ENCODE measurements at regions not wholly inside any gene's neighbourhood (a gene's known extent, or its start where the extent isn't known, plus 50 kb on each side); places are given as distances from the start of the nearest gene placed in this dataset.

DNA sequence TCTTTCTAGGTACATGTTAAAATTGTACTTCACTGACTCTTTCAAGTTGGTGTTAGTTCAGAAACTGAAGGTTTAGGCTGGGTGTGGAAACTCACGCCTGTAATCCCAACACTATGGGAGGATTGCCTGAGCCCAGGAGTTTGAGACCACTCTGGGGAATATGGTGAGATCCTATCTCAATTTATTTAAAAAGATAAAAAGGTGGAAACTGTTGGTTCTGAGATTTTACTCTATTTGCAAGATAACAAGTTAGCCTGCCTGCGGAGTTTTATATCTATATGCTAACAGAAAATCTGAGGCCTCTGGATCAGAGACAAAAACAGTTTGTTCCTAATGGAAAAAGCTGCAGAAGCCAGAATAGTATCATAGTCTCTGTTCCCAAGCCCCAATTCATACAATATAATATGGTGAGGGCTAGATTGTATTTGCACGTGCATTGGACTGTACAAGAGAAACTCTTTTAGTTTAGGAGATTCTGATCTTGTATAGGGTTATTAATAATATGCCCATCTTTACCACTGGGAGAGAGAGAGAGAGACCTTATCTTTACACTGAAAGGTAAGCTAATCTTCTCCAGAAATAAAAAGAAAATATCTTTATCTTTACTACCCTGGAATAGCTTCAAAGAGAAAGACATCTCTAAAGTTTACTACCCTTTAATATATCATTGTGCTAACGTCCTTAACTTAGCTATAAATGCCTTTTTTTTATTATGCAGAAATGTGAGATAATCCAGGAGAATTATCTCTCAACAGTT, 1267.6 kb downstream of the OTOL1 start:
- DNase-seq = no peak

DNA sequence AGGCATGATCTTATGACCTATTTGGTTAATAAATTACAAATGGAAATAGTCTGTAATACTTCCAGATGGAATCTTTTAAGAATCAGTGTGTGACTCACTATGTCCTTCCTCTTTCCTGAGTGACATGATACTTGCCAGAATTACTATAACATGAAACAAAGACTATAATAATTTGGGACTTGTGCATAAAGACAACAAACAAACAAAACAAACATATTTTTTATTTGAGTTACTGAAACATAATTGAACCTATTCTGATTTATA, 1268.1 kb downstream of the OTOL1 start:
- no peak for DNase-seq

DNA sequence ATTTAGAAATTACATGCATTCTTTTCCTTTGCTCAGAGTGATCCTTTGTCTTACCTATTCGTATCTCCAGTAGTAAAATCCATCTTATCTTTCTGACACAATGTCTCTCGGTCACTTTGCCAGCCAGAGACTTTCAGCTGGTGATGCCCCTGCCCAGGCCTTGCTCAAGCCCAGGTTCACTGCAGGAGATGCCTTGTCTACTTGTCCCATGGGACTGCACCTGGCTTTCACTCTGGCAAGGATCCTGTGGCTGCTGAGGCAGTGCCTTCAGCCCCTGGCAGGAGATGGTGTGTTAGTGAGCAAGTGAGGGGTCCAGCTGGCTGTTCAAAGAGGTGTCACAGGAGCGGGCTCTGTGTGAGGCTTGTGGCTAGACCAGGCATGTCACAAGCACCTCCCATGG, 1268.9 kb downstream of the OTOL1 start:
- DNase-seq = no peak

DNA sequence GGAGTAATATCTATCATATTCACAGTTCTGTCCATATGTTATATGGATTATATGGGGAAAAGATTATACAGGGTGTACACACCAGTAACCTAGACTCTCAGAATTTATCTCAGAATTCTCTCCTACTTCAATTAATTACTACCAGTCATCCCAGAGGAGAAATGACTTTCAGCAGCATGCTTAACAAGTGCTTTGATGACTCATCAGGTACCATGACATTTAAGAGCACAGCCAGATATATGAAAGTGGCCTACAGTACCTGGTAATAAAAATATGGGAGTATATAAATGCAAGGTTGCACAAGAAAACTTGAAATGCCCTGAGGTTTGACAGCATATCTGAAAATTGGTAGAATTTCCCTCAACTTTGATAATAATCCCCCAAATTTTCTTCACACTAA, 1273.0 kb downstream of the OTOL1 start:
- DNase-seq = no peak

DNA sequence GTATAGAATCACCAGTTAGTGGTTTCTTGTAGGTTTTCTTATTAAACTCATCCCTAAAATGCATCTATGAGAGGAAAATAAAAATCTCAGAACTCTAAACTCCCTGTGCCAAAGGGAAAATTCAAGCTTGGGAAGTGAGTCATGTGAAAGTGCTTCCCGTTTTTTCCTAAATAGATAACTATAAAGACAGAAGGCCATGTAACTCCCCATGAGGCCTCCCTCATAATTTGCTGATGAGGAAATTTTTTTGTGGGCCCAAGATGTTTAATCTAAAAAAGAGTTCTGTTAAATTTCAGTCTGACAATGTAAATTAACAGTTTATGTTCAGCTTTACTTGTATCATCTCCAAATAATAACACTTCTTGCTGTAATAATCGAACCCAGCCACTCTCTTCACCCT, 1273.9 kb downstream of the OTOL1 start:
- no peak for DNase-seq

DNA sequence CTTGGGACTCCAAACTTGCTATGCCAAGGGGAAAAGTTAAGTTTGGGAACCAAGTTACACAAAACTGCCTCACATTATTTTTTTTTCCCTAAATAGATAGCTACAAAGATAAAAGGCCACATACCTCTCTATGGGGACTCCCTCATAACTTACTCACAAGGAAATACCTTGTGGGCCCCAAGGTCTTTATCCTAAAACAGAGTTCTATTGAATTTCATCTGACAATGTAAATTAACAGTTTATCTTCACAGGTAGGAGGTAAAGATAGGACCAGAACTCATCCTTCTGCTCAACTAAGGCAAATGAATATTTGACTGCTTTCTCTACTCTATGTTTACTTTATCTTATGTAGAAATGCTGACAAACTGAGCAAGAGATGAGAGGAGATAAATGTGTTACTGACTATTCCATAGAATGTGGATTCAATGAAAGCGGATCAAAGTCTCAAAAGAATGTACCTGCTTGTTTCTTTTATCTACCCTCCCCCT, 1278.0 kb downstream of the OTOL1 start:
- DNase-seq = no peak

DNA sequence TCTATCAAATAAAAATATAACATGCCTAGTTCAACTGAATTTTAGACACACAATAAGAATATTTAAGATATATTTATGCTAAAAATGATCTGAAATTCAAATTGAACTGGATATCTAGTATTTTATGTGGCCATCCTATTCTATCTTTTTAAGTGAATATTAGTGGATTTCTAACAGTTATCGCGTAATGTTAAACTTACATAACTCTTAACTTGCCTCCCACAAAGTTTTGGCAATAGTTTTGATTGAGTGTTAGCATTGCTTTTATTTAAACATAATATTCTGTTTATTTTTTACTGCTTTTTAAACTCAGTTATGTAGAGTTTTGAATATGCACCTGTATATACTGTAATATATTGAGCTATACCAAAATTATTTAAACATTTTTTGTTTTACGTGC, 1279.5 kb downstream of the OTOL1 start:
- DNase-seq = no peak

DNA sequence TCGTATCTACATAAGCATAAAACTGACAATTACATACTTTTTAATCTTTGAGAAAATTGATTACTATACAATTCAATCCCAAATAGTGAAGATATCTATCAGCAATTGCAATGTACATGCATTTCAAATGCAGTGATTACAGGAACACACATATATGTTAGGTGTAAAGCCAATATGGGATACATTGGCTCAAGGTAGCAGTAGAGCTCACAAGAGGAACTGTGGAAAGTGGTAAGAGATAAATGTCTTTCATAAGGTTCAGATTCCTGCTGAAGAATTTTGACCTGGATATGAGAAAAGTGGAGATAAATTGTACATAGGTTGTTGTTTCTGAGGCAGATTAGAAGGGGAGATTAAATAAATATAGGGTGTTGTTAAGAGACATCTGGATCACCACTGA, 1280.5 kb downstream of the OTOL1 start:
- DNase-seq = no peak

DNA sequence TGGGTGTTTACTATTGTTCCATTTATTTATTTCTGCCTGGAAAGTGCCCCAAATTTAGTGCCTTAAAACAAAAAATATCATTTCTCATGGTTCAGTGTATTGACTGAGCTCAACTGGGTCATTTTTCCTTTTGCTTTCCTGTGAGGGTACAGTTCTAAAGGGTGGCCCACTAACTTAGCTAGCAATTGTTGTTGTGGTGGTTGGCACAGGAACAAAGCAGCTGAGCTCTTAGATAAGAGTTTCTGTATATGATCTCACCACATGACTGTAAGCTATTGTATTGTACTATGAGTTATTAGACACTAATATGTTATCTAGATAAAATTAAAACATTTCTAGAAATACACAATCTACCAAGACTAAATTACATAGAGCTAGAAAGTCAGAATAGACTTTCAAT, 1283.7 kb downstream of the OTOL1 start:
- no peak for DNase-seq

DNA sequence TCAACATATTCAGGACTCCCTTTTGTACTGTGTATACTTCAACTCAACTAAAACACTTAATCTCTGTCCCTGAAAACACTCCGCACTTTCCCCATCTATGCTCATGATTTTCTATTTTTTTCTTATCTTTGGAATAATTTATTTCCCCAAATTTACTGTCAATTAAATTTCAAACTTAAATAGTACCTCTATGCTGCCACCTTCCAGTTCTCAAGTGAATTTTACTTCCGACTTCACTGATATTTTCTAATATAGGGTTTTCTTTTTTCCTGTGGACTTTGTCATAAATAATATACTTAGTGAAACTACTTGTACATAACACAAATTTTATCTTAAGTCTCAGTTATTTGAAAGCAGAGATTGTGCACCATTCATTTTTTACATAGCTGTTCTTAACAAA, 1303.3 kb downstream of the OTOL1 start:
- no peak for DNase-seq

DNA sequence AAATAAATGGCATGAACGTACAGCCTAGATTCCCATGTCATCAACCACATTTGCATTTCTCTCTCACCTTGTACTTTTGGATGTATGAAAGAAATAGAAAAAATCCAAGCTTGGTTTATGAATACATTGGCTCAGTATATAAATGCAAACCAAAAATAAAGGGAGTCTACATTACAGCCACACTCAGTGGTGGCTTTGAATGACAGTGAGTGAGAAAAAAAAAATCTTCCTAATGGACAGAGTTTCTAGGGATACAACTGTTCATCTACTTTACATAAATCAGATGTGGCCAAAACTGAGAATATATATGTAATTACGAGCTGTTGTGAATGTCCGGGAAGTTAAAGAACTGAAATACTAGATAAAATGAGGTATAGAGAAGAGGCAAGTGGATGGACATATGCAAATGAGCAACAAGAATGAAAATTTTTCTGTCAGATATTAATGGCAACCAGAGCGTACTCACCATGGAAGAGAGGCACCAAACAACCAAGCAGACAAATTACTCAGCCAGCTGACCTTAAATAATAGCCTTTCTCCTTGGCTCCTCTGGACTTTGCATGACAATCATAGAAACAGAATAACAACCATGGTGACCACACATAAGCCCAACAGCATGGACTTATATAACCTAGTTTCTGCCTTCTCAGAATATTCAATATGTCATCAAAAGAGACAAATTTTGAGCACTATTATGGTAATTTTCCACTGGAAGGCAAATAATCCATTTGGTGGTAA, 1305.8 kb downstream of the OTOL1 start:
- DNase-seq = no peak

DNA sequence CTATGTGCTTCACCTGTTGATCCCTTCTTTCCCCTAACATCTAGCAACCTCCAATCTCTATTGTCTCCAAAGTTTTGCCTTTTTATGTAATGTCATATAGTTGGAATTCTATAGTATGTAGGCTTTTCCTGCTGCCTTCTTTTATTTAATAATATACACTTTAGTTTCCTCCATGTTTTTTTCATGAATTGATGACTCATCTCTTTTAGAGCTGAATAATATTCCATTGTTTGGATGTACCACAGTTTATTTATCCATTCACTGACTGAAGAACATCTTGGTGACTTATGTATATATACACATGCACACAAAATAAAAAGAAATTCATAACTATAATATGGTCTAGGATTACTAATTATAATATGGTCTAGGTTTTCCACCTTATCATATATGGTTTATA, 1314.2 kb downstream of the OTOL1 start:
- DNase-seq = no peak

DNA sequence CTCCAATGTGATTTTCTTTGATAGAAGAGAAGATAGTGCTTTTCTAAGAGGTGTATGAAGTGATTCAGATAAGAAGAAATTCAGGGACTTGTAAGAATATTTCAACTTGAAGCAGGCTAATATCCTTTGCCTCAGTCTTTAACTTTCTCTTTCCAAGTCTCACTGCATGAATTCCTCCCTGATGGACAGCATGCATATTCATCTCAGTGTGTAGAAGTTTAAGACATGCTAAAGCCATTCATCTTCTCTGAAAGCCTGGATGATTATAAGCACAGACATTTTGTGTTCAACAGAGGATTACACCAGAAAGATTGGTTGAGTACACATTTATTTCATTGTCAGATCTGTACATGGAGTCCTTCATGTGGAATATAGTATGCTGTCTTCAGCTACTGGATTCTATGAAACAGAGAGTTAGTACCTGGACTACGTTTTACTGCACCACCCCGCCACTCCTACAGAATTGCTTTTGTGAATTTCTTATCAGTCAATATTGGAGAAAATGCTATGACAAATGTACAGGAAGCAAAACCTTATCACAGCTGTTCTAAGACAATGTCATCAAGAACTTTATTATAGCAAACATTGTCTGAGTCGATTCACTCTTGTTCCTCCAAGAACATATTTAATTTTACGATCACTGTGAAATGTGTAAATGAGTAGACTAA, 1346.1 kb downstream of the OTOL1 start:
- no peak for DNase-seq

DNA sequence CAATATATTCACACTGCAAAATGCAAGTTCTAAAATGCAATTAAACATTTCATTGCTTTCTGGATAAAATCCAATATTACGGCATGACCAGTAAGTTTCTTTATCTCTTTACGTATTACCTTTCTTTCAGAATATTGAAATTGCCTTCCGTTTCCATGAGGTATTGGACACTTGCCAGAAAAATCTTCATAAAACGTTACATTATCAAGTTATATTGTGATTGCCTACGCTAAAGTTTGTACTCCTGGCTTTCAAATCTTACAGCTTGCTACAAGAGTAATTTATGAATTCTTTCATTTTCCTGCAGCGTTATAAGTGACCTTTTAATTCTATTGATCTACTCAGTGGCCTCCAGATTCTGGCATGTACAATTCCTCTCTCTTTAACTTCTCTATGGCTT, 1349.3 kb downstream of the OTOL1 start:
- no peak for DNase-seq

DNA sequence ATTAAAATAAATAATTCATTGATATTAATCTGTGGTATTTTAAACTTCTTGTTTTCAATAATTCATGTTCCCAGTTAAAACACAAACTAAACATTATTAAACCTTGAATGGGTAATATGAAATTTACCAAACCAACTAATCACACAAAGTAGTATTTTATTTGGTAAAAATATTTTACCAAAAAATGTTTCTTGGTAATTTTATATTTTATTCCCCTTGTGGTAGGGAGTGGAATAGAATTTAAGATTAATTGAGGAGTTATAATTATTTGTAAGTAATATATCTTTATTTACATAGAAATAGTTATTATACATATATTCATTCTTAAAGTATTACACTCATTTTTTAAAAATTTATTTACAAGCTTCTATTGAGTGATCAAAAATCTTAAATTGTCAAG, 1350.9 kb downstream of the OTOL1 start:
- DNase-seq = no peak

DNA sequence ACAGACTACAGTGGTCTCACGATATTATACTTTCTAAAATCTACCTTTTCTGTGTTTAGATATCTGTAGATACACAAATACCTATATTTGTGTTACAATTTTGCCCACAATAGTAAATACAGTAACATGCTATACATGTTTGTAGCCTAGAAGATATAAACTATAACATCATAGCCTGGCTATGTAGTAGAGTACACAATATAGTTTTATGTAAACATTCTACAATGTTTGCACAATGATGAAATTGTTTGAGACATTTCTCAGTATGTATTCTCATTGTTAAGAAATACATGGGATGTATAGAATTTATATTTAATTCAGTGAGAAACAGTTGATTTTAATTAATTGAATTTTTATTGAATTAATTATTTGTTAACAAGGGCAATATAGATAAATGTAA, 1367.0 kb downstream of the OTOL1 start:
- no peak for DNase-seq

DNA sequence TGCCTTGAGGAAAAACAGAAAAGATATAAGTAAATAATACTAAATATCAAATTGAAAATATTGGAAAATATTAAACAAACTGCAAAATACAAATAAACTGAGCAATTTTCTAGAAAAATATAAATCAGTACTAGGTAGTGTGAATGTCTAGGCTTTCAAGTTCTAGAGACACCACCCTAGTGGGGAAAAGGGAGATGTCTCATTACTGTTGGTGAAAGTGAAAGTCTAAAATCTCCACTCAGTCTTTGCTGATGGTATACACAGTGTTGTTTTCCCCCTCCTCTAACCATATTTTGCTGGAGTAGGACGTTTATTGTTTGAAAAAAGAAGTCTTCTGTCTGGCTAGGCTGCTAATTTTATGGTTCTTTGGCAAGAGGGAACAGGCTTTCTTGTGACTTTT, 1368.9 kb downstream of the OTOL1 start:
- no peak for DNase-seq

DNA sequence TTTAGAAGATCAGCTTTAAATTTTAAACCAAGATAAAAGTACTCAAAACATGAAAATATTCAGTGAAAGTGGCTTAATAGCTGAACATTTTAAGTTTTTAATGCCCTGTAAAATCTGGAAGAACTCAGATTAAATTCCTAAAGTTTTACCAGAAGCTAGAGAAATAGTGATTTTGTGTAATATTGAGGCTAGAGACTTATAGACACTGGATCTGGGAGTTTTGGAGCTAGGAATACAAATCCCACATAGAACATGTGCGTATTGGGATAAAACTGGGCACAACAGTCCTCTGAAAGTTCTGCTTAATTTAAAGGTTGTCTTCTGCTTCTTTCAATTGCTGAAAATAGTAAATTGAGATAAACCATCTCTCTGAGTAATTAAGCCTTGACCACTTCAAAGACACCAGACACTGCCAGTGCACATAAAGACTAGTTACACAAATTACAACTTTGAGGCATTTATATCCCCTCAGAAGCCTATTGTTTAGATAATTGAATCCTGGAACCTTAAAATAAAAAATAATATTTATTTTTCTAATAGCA, 1382.5 kb downstream of the OTOL1 start:
- DNase-seq = no peak

DNA sequence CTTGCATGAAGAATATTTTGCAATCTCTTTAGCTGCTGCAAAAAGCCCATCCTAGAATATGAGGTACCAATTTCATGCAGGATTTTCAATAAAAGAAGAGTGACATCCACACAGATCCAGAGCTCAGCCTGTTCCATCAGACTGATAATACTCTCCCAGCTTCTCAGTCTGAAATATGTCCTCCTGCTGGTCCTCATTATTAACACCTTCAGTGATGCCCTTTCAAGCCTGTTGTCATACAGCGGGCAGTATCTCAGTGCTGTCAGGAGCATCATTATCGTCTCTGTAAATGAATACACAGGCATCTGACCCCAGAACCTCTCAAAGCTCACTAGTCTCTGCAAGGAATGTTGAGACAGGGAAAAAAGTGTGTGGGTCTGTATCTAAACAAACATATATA, 1387.8 kb downstream of the OTOL1 start:
- DNase-seq = no peak

DNA sequence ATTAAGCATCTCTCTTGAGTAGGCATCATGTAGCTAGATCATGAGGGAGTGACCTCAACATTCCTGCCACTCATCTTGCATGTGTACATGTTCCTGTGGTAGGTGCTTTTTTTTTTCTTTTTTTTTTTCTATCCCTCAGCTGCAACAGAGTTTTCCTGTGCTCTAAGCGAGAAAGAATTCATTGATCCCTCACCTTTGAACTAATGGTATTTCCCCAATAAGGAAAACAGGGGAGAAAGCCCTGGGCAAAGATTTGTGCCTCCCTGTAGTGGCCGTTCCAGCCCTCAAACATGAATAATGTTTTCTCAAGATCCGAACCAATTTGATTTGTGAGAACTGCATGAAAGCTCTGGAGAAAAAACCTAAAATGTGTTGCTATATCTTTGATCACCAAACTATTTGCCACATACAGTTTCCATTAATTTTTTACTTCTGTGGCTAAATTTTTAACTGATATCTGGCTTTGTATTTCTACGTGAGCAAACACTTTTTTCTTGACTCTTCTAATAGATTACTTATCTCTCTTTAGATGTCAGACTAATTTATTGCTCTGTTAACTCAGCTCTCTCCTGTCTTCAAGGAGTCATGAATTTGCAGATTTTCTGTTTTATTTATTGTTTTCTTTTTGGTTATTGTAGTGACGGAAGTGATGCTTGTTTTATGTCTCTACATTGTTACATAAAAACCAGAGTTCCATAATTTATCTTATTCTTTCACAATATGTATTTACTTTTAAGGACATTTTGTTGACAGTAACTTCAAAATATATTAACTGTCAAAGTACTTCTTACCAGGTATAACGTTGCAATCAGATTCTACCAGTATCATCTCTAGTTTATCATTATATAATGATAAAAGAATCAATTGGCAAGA, 1396.5 kb downstream of the OTOL1 start:
- DNase-seq = no peak

DNA sequence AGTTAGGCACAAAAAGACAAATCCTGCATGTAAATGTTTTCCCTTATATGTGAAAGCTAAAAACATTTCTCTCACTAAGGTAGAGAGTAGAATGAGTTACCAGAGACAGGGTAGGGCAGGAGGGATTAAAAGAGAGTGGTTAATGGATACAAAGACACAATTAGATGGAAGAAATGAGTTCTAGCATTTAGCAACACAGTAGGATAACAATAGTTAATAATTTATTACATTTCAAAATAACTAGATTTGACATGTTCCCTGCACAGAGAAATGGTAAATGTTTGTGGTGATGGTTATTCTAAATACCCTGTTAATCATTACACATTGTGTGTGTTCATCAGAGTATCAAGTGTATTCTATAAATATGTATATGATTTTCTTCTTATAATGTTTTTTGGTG, 1400.7 kb downstream of the OTOL1 start:
- DNase-seq = no peak

DNA sequence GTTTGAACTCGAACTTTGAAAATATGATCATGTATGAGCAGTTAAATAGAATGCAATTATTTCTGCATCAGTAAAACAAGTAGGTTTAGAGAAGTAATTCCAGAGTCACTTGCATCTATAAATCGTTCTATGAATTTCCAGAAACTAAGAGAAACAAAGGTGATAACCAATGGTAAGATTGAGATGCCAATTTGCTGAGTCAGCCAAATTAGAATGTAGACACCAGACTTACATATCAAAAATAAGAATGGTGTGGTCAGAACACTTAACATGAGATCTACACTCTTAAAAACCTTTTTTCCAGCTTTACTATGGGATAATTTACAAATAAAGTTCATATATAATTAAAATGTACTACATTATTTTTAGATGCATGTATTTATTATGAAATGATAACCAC, 1435.9 kb downstream of the OTOL1 start:
- DNase-seq = no peak

DNA sequence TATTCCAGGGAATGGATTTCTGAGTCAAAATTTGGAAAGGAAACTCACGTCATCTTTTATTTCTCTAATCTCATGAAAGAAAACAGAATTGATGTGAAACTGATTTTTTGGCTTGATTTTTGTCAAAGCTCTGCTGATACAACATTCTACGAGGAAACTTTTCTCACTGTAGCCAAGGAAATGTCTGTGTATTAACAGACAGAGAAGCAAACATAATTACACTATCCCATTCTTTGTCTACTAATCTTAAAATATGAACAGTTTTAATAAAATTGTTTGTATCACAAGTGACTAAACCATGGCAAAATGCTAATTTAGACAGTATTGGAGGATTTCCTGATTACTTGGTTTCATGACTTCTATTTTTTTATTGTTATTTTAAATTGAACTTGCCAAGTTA, 1437.0 kb downstream of the OTOL1 start:
- no peak for DNase-seq

Measured in stimulated activated naive CD4-positive, alpha-beta T cell (primary cell).